ENCODE measurements at regions not wholly inside any gene's neighbourhood (a gene's known extent, or its start where the extent isn't known, plus 50 kb on each side); places are given as distances from the start of the nearest gene placed in this dataset.

DNA sequence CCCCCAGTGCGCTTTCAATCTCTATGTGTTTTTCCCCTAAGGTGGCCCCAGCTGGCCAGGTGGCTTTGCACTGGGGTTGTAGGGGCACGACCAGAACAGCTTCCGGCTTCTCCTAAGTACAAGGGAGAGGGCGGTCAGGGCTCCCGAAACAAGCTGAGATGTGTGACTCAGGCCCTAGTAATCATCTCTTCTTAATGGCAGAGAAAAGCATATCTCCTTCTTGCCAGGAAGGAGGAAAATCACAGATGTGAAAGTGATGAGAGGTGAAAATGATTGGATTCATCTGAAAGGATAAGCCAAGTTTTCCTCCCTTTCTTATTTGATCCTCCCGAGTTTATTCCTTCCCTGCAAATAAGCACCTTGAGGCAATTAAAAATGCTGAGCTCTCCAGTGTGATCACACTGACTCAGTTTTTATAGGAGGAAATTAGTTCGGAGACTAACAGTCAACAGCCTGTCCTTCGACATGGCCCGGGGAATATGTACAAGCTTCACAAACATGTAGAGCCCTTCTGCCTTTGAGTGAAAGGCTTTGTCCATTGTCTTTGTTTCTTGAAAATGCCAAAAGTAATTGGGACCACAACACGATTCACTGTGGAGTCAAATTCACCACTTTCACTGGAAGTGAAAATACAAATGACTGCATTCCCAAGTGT, 514.8 kb downstream of the PSAT1 start:
- no peak for TF ChIP-seq MAFK (IDR thresholded peaks at IDR 0.05; ENCODE audit: low read depth, low read length)
- no peak for TF ChIP-seq CHD2 (IDR thresholded peaks at IDR 0.05; ENCODE audit: low read length)
- TF ChIP-seq SIN3A (conservative IDR thresholded peaks at IDR 0.05 in 1 of 2, IDR thresholded peaks at IDR 0.05 in 1 of 2; ENCODE audit: low read depth in 1 of 2, low read length in 2 of 2): no peak
- TF ChIP-seq SP2 (IDR thresholded peaks at IDR 0.05; ENCODE audit: low read length): no peak
- no peak for TF ChIP-seq POLR2AphosphoS5 (IDR thresholded peaks at IDR 0.05; ENCODE audit: low read depth, low read length)
- TF ChIP-seq POLR2A (IDR thresholded peaks at IDR 0.05; ENCODE audit: control extremely low read depth in 1 of 2, low read depth in 2 of 2, low read length in 2 of 2): no peak
- no peak for TF ChIP-seq BRCA1 (IDR thresholded peaks at IDR 0.05; ENCODE audit: low read depth, low read length)
- TF ChIP-seq SP1 (IDR thresholded peaks at IDR 0.05; ENCODE audit: low read depth, low read length): no peak
- TF ChIP-seq CTCF (IDR thresholded peaks at IDR 0.05; ENCODE audit: control extremely low read depth in 1 of 3, insufficient read depth in 1 of 3, low read depth in 1 of 3, low read length in 3 of 3): no peak
